Neural progenitor cell (in vitro differentiated cells): ENCODE measurements at regions not wholly inside any gene's neighbourhood (a gene's known extent, or its start where the extent isn't known, plus 50 kb on each side); places are given as distances from the start of the nearest gene placed in this dataset.

Source experiments
- CTCF ChIP-seq: fragments of 200-600 bp; sonication (generic); IDR thresholded peaks from 2 replicates; pipeline ENCODE4 v1.5.1; 2017; ENCODE audit warnings: antibody characterized with exemption, mild to moderate bottlenecking
- EZH2 ChIP-seq: fragments of 200-600 bp; sonication (generic); IDR thresholded peaks from 2 replicates; pipeline ENCODE4 v1.6.1; 2017; ENCODE audit warnings: antibody characterized with exemption, mild to moderate bottlenecking, moderate library complexity

- TF ChIP-seq CTCF (no peak), EZH2 (no peak)
Observed at GRCh38 chr11:22138264-22138663, 54.6 kb upstream of the ANO5 start.
